Common myeloid progenitor, CD34-positive (primary cell): ENCODE measurements at regions not wholly inside any gene's neighbourhood (a gene's known extent, or its start where the extent isn't known, plus 50 kb on each side); places are given as distances from the start of the nearest gene placed in this dataset.

Source experiments
- CTCF ChIA-PET: fragments of 350-600 bp; sonication (Branson Sonifier 250); formaldehyde crosslinking; loops from one replicate; lab custom pipeline; 2021; ENCODE audit warnings: antibody characterized with exemption; lab: Charles Lee
- POLR2A ChIA-PET: fragments of 350-600 bp; sonication (Branson Sonifier 250); formaldehyde crosslinking; loops from one replicate; lab custom pipeline; 2021; ENCODE audit warnings: antibody characterized with exemption; lab: Charles Lee
- DNase-seq, 3 donors: peaks; one replicate each; pipeline versions ENCODE4 v3.0.0 to v3.0.0-alpha.2; 2013
- H3K27ac ChIP-seq, 2 experiments: 1 replicate in 1 of 2; 2 replicates in 1 of 2; pipeline ENCODE4 v1.7.0; 2013; ENCODE audit warnings: inconsistent platforms in 2 of 2, low read length in 2 of 2, mild to moderate bottlenecking in 2 of 2, low read depth in 1 of 2, moderate library complexity in 1 of 2; ENCODE audit not compliant: severe bottlenecking in 2 of 2, insufficient read depth in 1 of 2, poor library complexity in 1 of 2
- H3K27me3 ChIP-seq, 5 experiments: replicated peaks in 2 of 5; 1 replicate in 3 of 5; 2 replicates in 2 of 5; pipeline versions ENCODE4 v1.6.1 to v1.7.0; 2013; ENCODE audit warnings: low read length in 4 of 5, mild to moderate bottlenecking in 2 of 5, moderate library complexity in 2 of 5, inconsistent platforms in 1 of 5; ENCODE audit not compliant: insufficient read depth in 5 of 5, control insufficient read depth in 4 of 5
- H3K36me3 ChIP-seq, 4 experiments: 1 replicate in 2 of 4; 2 replicates in 2 of 4; pipeline versions ENCODE4 v1.6.1 to v1.7.0; 2013; ENCODE audit warnings: low read length in 3 of 4, control low read depth in 1 of 4, mild to moderate bottlenecking in 1 of 4; ENCODE audit not compliant: control insufficient read depth in 4 of 4, insufficient read depth in 4 of 4
- H3K4me1 ChIP-seq, 4 experiments: 1 replicate in 3 of 4; 2 replicates in 1 of 4; pipeline versions ENCODE4 v1.6.1 to v1.7.1; 2013; ENCODE audit warnings: low read length in 3 of 4, mild to moderate bottlenecking in 3 of 4, control low read depth in 1 of 4, inconsistent platforms in 1 of 4, moderate library complexity in 1 of 4; ENCODE audit not compliant: control insufficient read depth in 4 of 4, insufficient read depth in 4 of 4; ENCODE audit errors: control extremely low read depth in 1 of 4
- H3K4me3 ChIP-seq, 7 experiments: 1 replicate in 4 of 7; 2 replicates in 3 of 7; pipeline versions ENCODE4 v1.5.1 to v1.7.0; 2013; ENCODE audit warnings: mild to moderate bottlenecking in 7 of 7, low read length in 6 of 7, moderate library complexity in 6 of 7, inconsistent platforms in 2 of 7, low read depth in 2 of 7, control low read depth in 1 of 7; ENCODE audit not compliant: insufficient read depth in 4 of 7, control insufficient read depth in 1 of 7; ENCODE audit errors: extremely low read depth in 1 of 7
- H3K9me3 ChIP-seq, 5 experiments: 1 replicate in 4 of 5; 2 replicates in 1 of 5; pipeline versions ENCODE4 v1.6.1 to v1.7.1; 2013; ENCODE audit warnings: low read length in 4 of 5, mild to moderate bottlenecking in 2 of 5, inconsistent platforms in 1 of 5, low read depth in 1 of 5, moderate library complexity in 1 of 5; ENCODE audit not compliant: control insufficient read depth in 4 of 5, insufficient read depth in 2 of 5; ENCODE audit errors: control extremely low read depth in 1 of 5
- WGBS: methylation state at CpG from one replicate; pipeline ENCODE4 v1.1.5; 2013; ENCODE audit not compliant: insufficient coverage; 5-methylcytosine and 5-hydroxymethylcytosine counted together

DNA sequence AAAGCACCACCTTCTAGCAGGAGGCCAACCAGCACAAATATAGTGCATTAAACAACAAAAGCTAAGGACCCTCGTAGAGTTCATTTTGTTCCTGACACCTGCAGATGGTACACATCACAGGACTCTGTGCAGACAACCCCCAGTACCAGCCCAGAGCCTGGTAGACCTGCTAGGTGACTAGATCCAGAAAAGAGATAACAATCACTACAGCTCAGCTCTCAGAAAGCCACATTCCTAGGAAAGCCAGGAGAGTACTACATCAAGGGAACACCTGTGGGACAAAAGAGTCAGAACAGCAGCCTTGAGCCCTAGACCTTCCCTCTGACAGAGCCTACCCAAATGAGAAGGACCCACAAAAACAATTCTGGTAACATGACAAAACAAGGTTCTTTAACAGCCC, 344.7 kb upstream of the PTBP2 start:
- Histone ChIP-seq H3K4me1 (no peaks in the 10 kb centered on the region), H3K4me3 (no peak overlapping the region), H3K36me3 (no peaks in the 10 kb centered on the region), H3K27ac (no peak overlapping the region), H3K27me3 (no peaks in the 10 kb centered on the region), H3K9me3 (no peaks in the 10 kb centered on the region)
- CTCF ChIA-PET = no interaction called here
- POLR2A ChIA-PET = no interaction called here
- WGBS = no CpG with 5 or more reads among the region's 1 CpG
- no peak for DNase-seq

DNA sequence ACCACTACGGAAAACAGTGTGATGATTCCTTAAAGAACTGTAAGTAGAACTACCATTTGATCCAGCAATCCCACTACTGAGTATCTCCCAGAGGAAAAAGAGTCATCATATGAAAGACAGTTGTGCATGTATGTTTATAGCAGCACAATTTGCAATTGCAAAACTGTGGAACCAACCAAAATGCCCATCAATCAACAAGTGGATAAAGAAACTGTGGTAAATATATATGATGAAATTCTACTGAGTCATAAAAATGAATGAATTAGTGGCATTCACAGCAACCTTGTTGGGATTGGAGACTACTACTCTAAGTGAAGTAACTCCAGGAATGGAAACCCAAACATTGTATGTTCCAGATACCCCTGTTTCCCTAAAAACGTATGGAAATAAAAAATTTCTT, 337.0 kb upstream of the PTBP2 start:
- ChIA-PET CTCF (no interaction called here), POLR2A (no interaction called here)
- Histone ChIP-seq H3K27me3 (no peaks in the 10 kb centered on the region), H3K27ac (no peak overlapping the region), H3K4me3 (no peak overlapping the region), H3K36me3 (no peaks in the 10 kb centered on the region), H3K9me3 (no peaks in the 10 kb centered on the region), H3K4me1 (no peaks in the 10 kb centered on the region)
- no peak for DNase-seq
- 100% methylated on average over 1 of the region's 2 CpGs for WGBS

DNA sequence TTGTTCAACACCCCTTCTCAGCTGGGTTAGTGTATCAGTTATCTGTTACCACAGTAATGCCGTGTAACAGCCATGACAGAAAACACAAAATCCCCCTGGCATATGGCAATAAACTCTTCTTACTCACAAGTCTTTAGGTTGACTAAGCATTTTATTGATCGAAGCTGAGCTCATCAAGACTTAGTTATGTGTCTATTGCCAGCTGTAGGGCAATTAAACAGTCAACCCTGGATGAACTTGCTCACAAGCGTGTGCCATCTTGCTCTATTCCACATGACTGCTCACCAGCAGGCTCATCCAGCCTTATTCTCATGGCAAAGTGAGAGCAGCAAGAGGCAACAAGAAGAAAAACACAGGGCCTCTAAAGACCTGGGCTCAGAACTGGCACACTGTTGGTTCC, 333.8 kb upstream of the PTBP2 start:
- H3K27me3 ChIP-seq = no peaks in the 10 kb centered on the region
- no peaks in the 10 kb centered on the region for H3K4me1 ChIP-seq
- H3K36me3 ChIP-seq = no peaks in the 10 kb centered on the region
- no peak overlapping the region for H3K27ac ChIP-seq
- no peaks in the 10 kb centered on the region for H3K9me3 ChIP-seq
- DNase-seq = no peak
- ChIA-PET CTCF (no interaction called here), POLR2A (no interaction called here)
- WGBS = 90% methylated on average over 3 of the region's 3 CpGs
- H3K4me3 ChIP-seq = no peak overlapping the region

GRCh38 chr1:96388421-96389310, 332.9 kb upstream of the PTBP2 start:
- WGBS = 58% methylated on average over 3 of the region's 4 CpGs
- ChIA-PET POLR2A (no interaction called here), CTCF (no interaction called here)

GRCh38 chr1:96400089-96400488, 321.5 kb upstream of the PTBP2 start:
- Histone ChIP-seq H3K27ac (no peak overlapping the region), H3K4me1 (no peaks in the 10 kb centered on the region), H3K9me3 (no peaks in the 10 kb centered on the region), H3K27me3 (no peaks in the 10 kb centered on the region), H3K36me3 (no peaks in the 10 kb centered on the region), H3K4me3 (no peak overlapping the region)
- POLR2A ChIA-PET = no interaction called here
- DNase-seq = no peak
- CTCF ChIA-PET = no interaction called here

More at GRCh38 chr1:96388421-96389310, 332.9 kb upstream of the PTBP2 start:
- DNase-seq = no peak
- no peaks in the 10 kb centered on the region for H3K4me1 ChIP-seq
- no peak overlapping the region for H3K4me3 ChIP-seq
- no peak overlapping the region for H3K27ac ChIP-seq
- no peaks in the 10 kb centered on the region for H3K27me3 ChIP-seq
- H3K36me3 ChIP-seq = no peaks in the 10 kb centered on the region
- H3K9me3 ChIP-seq = no peaks in the 10 kb centered on the region

DNA sequence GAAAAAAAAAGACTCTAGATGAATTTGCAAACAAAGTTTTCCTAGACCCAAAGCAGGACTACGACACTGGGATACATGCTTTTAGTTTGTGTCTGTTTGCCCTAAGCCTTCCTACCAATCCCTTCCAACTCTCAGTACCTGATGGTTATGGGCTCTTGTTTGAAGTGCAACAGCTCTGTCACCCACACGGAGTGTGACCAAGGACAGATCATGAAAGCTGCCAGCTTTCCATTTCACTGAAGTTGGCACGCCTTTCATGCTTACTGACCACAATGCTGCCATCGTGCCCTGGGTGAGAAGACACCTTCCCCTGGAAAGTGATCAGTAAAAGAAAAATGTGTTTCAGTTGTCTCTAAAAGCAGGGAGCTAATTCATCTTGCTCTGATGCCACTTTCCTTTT, 312.5 kb upstream of the PTBP2 start:
- ChIA-PET CTCF (no interaction called here), POLR2A (no interaction called here)
- no peak for DNase-seq
- WGBS = 83% methylated on average over 4 of the region's 4 CpGs
- Histone ChIP-seq H3K36me3 (no peaks in the 10 kb centered on the region), H3K27me3 (no peaks in the 10 kb centered on the region), H3K4me1 (no peaks in the 10 kb centered on the region), H3K9me3 (peaks cover 0 to 1% (median 0%) of the 10 kb centered on the region in 5 experiments), H3K4me3 (no peak overlapping the region), H3K27ac (no peak overlapping the region)

GRCh38 chr1:96409689-96410088, 311.9 kb upstream of the PTBP2 start:
- Histone ChIP-seq H3K4me1 (no peaks in the 10 kb centered on the region), H3K27me3 (no peaks in the 10 kb centered on the region), H3K27ac (no peak overlapping the region), H3K36me3 (no peaks in the 10 kb centered on the region), H3K9me3 (peaks cover 0 to 1% (median 0%) of the 10 kb centered on the region in 5 experiments), H3K4me3 (no peak overlapping the region)
- ChIA-PET POLR2A (no interaction called here), CTCF (no interaction called here)
- no peak for DNase-seq
- 94% methylated on average over 2 of the region's 3 CpGs for WGBS
